ENCODE measurements at regions not wholly inside any gene's neighbourhood (a gene's known extent, or its start where the extent isn't known, plus 50 kb on each side); places are given as distances from the start of the nearest gene placed in this dataset.

DNA sequence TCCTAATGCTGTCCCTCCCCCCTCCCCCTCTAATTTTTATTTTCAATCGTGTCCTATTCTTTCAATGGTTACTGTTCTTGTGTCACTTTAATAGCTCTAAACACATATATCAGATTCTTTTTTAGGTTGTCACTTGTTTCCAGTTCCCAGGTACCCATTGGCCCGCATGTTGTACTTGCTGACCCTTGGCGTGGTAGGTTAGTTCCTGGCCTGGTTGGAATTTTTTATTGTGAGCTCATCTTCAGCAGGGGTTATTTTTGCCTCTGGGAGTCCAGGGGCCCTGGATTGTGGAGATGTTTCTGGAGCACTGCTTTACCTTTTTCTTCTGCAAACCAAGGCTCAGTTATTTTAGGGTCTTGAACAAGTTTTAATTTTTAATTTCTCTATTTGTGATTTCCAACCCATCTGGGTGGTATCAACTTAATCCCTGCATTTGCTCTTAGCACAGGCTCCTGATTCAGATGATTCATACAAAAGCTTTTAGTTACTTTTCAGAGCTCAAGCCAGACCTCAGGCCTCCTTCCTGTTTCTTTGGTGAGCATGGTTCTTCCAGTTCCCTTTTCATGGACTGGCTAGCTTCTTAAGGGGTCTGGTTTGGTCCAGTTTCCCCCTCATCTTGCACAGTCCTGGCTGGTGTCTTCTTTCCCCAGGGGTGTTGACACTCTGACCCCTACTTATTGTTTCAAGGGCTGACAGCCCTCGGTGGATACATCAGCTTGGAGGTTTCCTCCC is 220.5 kb downstream of the TM9SF2 start:
- H3K4me3 ChIP-seq (ENCODE audit: low read length) = no peak overlapping the region
- no peaks in the 10 kb centered on the region for H4K20me1 ChIP-seq (ENCODE audit: control insufficient read depth, insufficient read depth, low read depth, low read length)
- no peak overlapping the region for H3K27ac ChIP-seq (ENCODE audit: low read depth, low read length)
- no peaks in the 10 kb centered on the region for H3K9me3 ChIP-seq (ENCODE audit: control insufficient read depth, insufficient read depth, low read length)
- H3F3A ChIP-seq (ENCODE audit: control insufficient read depth, insufficient read depth) = no peaks in the 10 kb centered on the region
- no peaks in the 10 kb centered on the region for H3K27me3 ChIP-seq (ENCODE audit: control insufficient read depth, low read length)
- TF ChIP-seq, protein P1, sequence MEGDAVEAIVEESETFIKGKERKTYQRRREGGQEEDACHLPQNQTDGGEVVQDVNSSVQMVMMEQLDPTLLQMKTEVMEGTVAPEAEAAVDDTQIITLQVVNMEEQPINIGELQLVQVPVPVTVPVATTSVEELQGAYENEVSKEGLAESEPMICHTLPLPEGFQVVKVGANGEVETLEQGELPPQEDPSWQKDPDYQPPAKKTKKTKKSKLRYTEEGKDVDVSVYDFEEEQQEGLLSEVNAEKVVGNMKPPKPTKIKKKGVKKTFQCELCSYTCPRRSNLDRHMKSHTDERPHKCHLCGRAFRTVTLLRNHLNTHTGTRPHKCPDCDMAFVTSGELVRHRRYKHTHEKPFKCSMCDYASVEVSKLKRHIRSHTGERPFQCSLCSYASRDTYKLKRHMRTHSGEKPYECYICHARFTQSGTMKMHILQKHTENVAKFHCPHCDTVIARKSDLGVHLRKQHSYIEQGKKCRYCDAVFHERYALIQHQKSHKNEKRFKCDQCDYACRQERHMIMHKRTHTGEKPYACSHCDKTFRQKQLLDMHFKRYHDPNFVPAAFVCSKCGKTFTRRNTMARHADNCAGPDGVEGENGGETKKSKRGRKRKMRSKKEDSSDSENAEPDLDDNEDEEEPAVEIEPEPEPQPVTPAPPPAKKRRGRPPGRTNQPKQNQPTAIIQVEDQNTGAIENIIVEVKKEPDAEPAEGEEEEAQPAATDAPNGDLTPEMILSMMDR (IDR thresholded peaks at IDR 0.05; ENCODE audit: low read depth, low read length, poor library complexity, severe bottlenecking) = no peak
- TF ChIP-seq EZH2phosphoT487 (IDR thresholded peaks at IDR 0.05; ENCODE audit: borderline replicate concordance, low read length) = no peak
- no peaks in the 10 kb centered on the region for H3K9me2 ChIP-seq (replicated peaks; ENCODE audit: control insufficient read depth, low read length)
- no peaks in the 10 kb centered on the region for H3K79me2 ChIP-seq (ENCODE audit: control insufficient read depth, low read length)
- H3K4me2 ChIP-seq (ENCODE audit: low read length) = no peak overlapping the region
- no peaks in the 10 kb centered on the region for H3K36me3 ChIP-seq (ENCODE audit: control insufficient read depth, low read length)
- no peaks in the 10 kb centered on the region for H3K4me1 ChIP-seq (ENCODE audit: control insufficient read depth, low read length)

DNA sequence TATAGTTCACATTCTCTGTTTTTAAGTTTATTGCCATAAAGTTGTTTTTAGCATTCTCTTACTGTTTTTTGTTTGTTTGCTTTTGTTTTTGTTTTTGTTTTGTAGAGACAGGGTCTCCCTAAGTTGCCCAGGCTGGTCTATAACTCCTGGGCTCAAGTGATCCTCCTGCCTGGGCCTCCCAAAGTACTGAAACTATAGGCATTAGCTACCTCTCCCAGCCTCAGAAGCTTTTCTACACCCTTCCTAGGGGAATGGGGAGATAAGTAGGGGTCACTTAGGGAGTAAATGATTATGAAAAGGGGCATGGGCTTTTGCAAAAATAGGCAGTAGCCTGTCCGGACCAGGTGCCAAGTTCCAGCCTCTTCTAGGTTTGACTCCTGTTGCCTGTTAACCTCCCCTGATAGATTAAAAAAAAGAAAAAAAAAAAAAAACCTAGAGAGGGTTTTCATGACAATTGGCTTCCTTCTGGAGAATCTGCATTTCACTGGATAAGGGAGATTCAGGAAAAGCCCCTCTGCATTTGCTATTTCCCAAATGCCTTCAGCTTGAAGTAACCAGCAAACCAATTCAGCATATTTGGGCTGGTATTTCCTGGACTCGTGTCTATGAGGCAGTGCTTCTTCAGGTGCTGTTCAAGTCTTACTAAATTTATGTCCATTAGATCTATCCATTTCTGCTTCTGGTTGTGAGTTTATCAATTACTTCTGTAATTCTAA is 216.8 kb downstream of the TM9SF2 start:
- H3K4me1 ChIP-seq (ENCODE audit: control insufficient read depth, low read length) = no peaks in the 10 kb centered on the region
- H3K27ac ChIP-seq (ENCODE audit: low read depth, low read length) = no peak overlapping the region
- H3F3A ChIP-seq (ENCODE audit: control insufficient read depth, insufficient read depth) = no peaks in the 10 kb centered on the region
- H3K36me3 ChIP-seq (ENCODE audit: control insufficient read depth, low read length) = no peaks in the 10 kb centered on the region
- no peaks in the 10 kb centered on the region for H3K9me3 ChIP-seq (ENCODE audit: control insufficient read depth, insufficient read depth, low read length)
- H3K79me2 ChIP-seq (ENCODE audit: control insufficient read depth, low read length) = no peaks in the 10 kb centered on the region
- no peak overlapping the region for H3K4me2 ChIP-seq (ENCODE audit: low read length)
- H3K9me2 ChIP-seq (replicated peaks; ENCODE audit: control insufficient read depth, low read length) = no peaks in the 10 kb centered on the region
- TF ChIP-seq, protein P1 (IDR thresholded peaks at IDR 0.05; ENCODE audit: low read depth, low read length, poor library complexity, severe bottlenecking) = no peak
- TF ChIP-seq EZH2phosphoT487 (IDR thresholded peaks at IDR 0.05; ENCODE audit: borderline replicate concordance, low read length) = no peak
- H4K20me1 ChIP-seq (ENCODE audit: control insufficient read depth, insufficient read depth, low read depth, low read length) = no peaks in the 10 kb centered on the region
- H3K27me3 ChIP-seq (ENCODE audit: control insufficient read depth, low read length) = no peaks in the 10 kb centered on the region
- no peak overlapping the region for H3K4me3 ChIP-seq (ENCODE audit: low read length)

DNA sequence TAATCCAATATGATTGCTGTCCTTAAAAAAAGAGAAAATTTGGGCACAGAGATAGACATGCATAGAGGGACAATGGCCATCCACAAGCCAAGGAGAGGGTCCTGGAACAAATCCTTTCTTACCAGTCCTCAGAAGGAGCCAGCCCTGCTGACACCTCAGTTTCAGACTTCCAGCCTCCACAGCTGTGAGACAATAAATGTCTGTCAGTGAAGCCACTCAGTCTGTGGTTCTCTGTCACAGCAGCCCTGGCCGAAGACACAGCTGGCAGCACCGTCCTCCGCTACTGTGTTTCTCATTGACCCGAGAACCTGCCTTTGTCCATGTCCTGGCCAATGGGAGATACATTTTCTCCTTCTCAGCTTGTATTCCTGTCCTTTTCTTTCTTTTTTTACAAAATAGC is 207.9 kb downstream of the TM9SF2 start:
- no peak overlapping the region for H3K27ac ChIP-seq (ENCODE audit: low read depth, low read length)
- no peaks in the 10 kb centered on the region for H3K9me3 ChIP-seq (ENCODE audit: control insufficient read depth, insufficient read depth, low read length)
- no peaks in the 10 kb centered on the region for H3K27me3 ChIP-seq (ENCODE audit: control insufficient read depth, low read length)
- no peaks in the 10 kb centered on the region for H3F3A ChIP-seq (ENCODE audit: control insufficient read depth, insufficient read depth)
- no peak for TF ChIP-seq EZH2phosphoT487 (IDR thresholded peaks at IDR 0.05; ENCODE audit: borderline replicate concordance, low read length)
- TF ChIP-seq, protein P1 (IDR thresholded peaks at IDR 0.05; ENCODE audit: low read depth, low read length, poor library complexity, severe bottlenecking) = no peak
- no peak overlapping the region for H3K4me3 ChIP-seq (ENCODE audit: low read length)
- H3K4me1 ChIP-seq (ENCODE audit: control insufficient read depth, low read length) = no peaks in the 10 kb centered on the region
- no peaks in the 10 kb centered on the region for H4K20me1 ChIP-seq (ENCODE audit: control insufficient read depth, insufficient read depth, low read depth, low read length)
- no peak overlapping the region for H3K4me2 ChIP-seq (ENCODE audit: low read length)
- no peaks in the 10 kb centered on the region for H3K9me2 ChIP-seq (replicated peaks; ENCODE audit: control insufficient read depth, low read length)
- H3K36me3 ChIP-seq (ENCODE audit: control insufficient read depth, low read length) = no peaks in the 10 kb centered on the region
- H3K79me2 ChIP-seq (ENCODE audit: control insufficient read depth, low read length) = no peaks in the 10 kb centered on the region
